ENCODE measurements at regions not wholly inside any gene's neighbourhood (a gene's known extent, or its start where the extent isn't known, plus 50 kb on each side); places are given as distances from the start of the nearest gene placed in this dataset.

- TF ChIP-seq MAX (IDR thresholded peaks at IDR 0.05; ENCODE audit: insufficient read depth, insufficient read length), result no peak
- TF ChIP-seq FOS (IDR thresholded peaks at IDR 0.05; ENCODE audit: borderline replicate concordance, insufficient read depth, low read length), result no peak
- no peak for TF ChIP-seq GATA2 (IDR thresholded peaks at IDR 0.05; ENCODE audit: insufficient read depth, insufficient read length, low read depth, low read length)
- no peak for TF ChIP-seq MYC (IDR thresholded peaks at IDR 0.05; ENCODE audit: low read depth, low read length)
- no peak for TF ChIP-seq EZH2 (IDR thresholded peaks at IDR 0.05; ENCODE audit: borderline replicate concordance, low read depth, low read length, severe bottlenecking)
- TF ChIP-seq CTCF (IDR thresholded peaks at IDR 0.05; ENCODE audit: extremely low read depth in 1 of 2, insufficient read depth in 1 of 2, low read depth in 1 of 2, low read length in 2 of 2), result no peak
- intact Hi-C loops (cut with micrococcal nuclease), result no loop called here
- Histone ChIP-seq H3K27me3 (ENCODE audit: control insufficient read depth in 2 of 2, insufficient read depth in 2 of 2, low read length in 2 of 2) (no peaks in the 10 kb centered on the region), H3K36me3 (ENCODE audit: control insufficient read depth in 2 of 2, extremely low read depth in 1 of 2, insufficient read depth in 2 of 2, low read length in 2 of 2) (no peaks in the 10 kb centered on the region), H3K79me2 (ENCODE audit: control insufficient read depth, insufficient read depth, low read length) (no peaks in the 10 kb centered on the region), H3K9me1 (replicated peaks; ENCODE audit: control insufficient read depth, extremely low read depth, insufficient read depth, low read length) (no peaks in the 10 kb centered on the region), H4K20me1 (replicated peaks; ENCODE audit: control insufficient read depth, extremely low read depth, insufficient read depth, low read length) (no peaks in the 10 kb centered on the region), H3K4me2 (ENCODE audit: insufficient read depth, low read length) (no peak overlapping the region), H3K4me3 (replicated peaks in 1 of 3; ENCODE audit: insufficient read depth in 1 of 3, low read depth in 1 of 3, low read length in 3 of 3) (no peak overlapping the region), H2AFZ (ENCODE audit: low read depth, low read length) (no peak overlapping the region), H3K9ac (replicated peaks; ENCODE audit: extremely low read depth, insufficient read depth, low read length) (no peak overlapping the region), H3K27ac (ENCODE audit: insufficient read depth, low read depth, low read length) (no peak overlapping the region), H3K9me3 (replicated peaks; ENCODE audit: control insufficient read depth, insufficient read depth, low read length) (no peaks in the 10 kb centered on the region), H3K4me1 (ENCODE audit: control insufficient read depth, extremely low read depth, insufficient read depth, low read length) (no peaks in the 10 kb centered on the region)
- POLR2A ChIA-PET, result no interaction called here
- dilution Hi-C loops (cut with MboI; ENCODE audit: extremely low pct_ligation_motif_present, low sequenced_read_pairs), result loop anchor here (25.0 kb wide), 1 partner anchor 627 kb away; no protein-coding TSS in a partner anchor
- CTCF ChIA-PET, result interaction anchor here (1.0 to 5.4 kb wide), 5 partner anchors 9 to 113 kb away, joined by 3 to 45 read pairs (median 5); partner anchors contain the start of gene CCBE1
- BruUV-seq (replicated peaks), result no TSS peak
- FAIRE-seq, result no peak
- no peak for DNase-seq (ENCODE audit: low read depth, low spot score)
Measured at GRCh38 chr18:59810183-59810582, 89.6 kb upstream of the PMAIP1 start.
